A673 (cell line): ENCODE measurements at regions not wholly inside any gene's neighbourhood (a gene's known extent, or its start where the extent isn't known, plus 50 kb on each side); places are given as distances from the start of the nearest gene placed in this dataset.
"Not testable (repeated sequence)": the region's sequence is repeated elsewhere in the genome, so short reads cannot be mapped to it uniquely, and the experiment has no call there.

Experiments used
- BruUV-seq: library from RNA; stranded (reverse); fragments of 400-500 nt; replicated peaks from 2 replicates; lab custom pipeline; 2021; lab: Mats Ljungman, UMichigan
- CTCF ChIA-PET: fragments of 300-600 bp; sonication (Branson Sonifier 250); formaldehyde crosslinking; loops from one replicate; lab custom pipeline; 2022; ENCODE audit warnings: antibody characterized with exemption; lab: Charles Lee
- POLR2A ChIA-PET: fragments of 300-600 bp; sonication (Branson Sonifier 250); formaldehyde crosslinking; loops from one replicate; lab custom pipeline; 2022; ENCODE audit warnings: antibody characterized with exemption; ENCODE audit not compliant: low non-redundant PET; lab: Charles Lee
- DNase-seq: peaks from one replicate; pipeline ENCODE4 v3.0.0-alpha.2; 2015; ENCODE audit warnings: low spot score
- H3K27ac ChIP-seq: fragments of 200-600 bp; sonication (generic); 2 replicates; pipeline ENCODE4 v1.5.1; 2016; ENCODE audit warnings: mixed run types, low read depth, mild to moderate bottlenecking, mixed read lengths, antibody characterized with exemption, low read length; ENCODE audit not compliant: poor library complexity, severe bottlenecking
- H3K27me3 ChIP-seq: fragments of 200-600 bp; sonication (generic); replicated peaks from 2 replicates; pipeline ENCODE4 v1.6.1; 2017; ENCODE audit warnings: mixed run types, low read depth, mild to moderate bottlenecking, mixed read lengths, antibody characterized with exemption, low read length; ENCODE audit not compliant: insufficient read depth, poor library complexity
- H3K36me3 ChIP-seq: fragments of 200-600 bp; sonication (generic); 2 replicates; pipeline ENCODE4 v1.6.1; 2016; ENCODE audit warnings: mixed run types, mild to moderate bottlenecking, mixed read lengths, antibody characterized with exemption, low read length; ENCODE audit not compliant: insufficient read depth, poor library complexity, severe bottlenecking
- H3K4me1 ChIP-seq: fragments of 200-600 bp; sonication (generic); 2 replicates; pipeline ENCODE4 v1.6.1; 2017; ENCODE audit warnings: mixed run types, mild to moderate bottlenecking, mixed read lengths, antibody characterized with exemption, low read length; ENCODE audit not compliant: insufficient read depth, poor library complexity, severe bottlenecking
- H3K4me3 ChIP-seq: fragments of 200-600 bp; sonication (generic); 2 replicates; pipeline ENCODE4 v1.5.1; 2016; ENCODE audit warnings: low read depth, mixed run types, mild to moderate bottlenecking, mixed read lengths, low read length; ENCODE audit not compliant: poor library complexity, severe bottlenecking
- H3K9me3 ChIP-seq: fragments of 200-600 bp; sonication (generic); 2 replicates; pipeline ENCODE4 v1.6.1; 2016; ENCODE audit warnings: mixed run types, low read depth, mild to moderate bottlenecking, mixed read lengths, antibody characterized with exemption, low read length; ENCODE audit not compliant: poor library complexity, severe bottlenecking
- EZH2 ChIP-seq: fragments of 200-600 bp; sonication (generic); IDR thresholded peaks from 2 replicates; pipeline ENCODE4 v1.6.1; 2017; ENCODE audit warnings: borderline replicate concordance, low read depth, mild to moderate bottlenecking, mixed read lengths, antibody characterized with exemption, low read length; ENCODE audit not compliant: poor library complexity, severe bottlenecking
- intact Hi-C: fragments of 100-400 bp; cut with micrococcal nuclease; formaldehyde crosslinking; loops from one replicate; pipeline ENCODE4 v1.10.0; 2022; ENCODE audit not compliant: unreplicated experiment
- TF ChIP-seq, protein P1 (sequence below): fragments of 300-800, 200-600 bp; sonication (generic); conservative IDR thresholded peaks from 2 replicates; pipeline ENCODE4 v1.5.1; 2017; ENCODE audit warnings: low read depth, mild to moderate bottlenecking, antibody characterized with exemption, low read length, moderate library complexity, mixed read lengths

DNA sequence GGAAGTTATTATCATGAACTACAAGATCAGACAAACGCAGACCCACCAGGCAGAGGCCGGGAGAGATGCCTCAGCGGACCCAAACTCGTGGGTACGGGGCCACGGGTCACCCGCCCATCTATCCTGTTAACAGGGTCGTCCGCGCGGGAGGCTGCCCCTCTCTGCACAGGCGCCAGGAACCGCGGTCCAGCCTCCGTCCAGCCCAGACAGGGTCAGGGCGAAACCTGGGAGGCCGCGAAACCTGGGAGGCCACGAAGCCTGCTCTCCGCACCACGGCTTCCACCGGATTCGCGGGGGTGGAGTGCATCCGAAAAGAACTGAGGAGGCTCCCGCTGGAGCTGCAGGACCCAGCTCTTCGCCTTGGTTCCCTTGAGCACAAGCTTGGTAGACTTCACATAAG lies 1760.7 kb upstream of the DEFB115 start:
- CTCF ChIA-PET, H3K27ac ChIP-seq, intact Hi-C loops, H3K9me3 ChIP-seq, POLR2A ChIA-PET, BruUV-seq, H3K27me3 ChIP-seq, DNase-seq, H3K36me3 ChIP-seq, H3K4me1 ChIP-seq: not testable (repeated sequence)
- peak overlapping the region; percentile 50 for H3K4me3 ChIP-seq

DNA sequence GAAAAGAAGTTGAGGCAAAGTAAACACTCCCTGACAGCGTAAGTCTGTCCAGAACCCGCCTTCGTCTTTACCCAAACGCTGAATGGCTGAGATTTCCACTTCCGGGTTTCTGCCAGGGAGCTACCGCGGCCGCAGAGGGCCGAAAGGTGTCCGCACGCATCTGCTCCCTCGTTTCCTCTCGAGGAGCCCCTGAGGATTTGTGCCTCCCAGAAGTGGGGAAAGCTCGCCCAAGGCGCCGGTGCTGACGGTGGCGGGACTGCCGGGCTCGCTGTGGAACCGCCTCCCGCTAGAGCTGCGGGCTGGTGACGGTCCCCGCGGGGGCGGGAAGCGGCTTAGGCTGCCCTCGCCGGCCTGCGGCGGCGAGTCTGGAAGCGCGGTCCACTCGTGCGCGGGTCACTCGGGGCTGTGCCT lies 1760.2 kb upstream of the DEFB115 start:
- BruUV-seq = no TSS peak
- Histone ChIP-seq H3K4me1 (no peaks in the 10 kb centered on the region), H3K9me3 (peaks cover 4% of the 10 kb centered on the region), H3K4me3 (peak overlapping the region; percentile 50), H3K27ac (no peak overlapping the region), H3K36me3 (no peaks in the 10 kb centered on the region), H3K27me3 (no peaks in the 10 kb centered on the region)
- POLR2A ChIA-PET = interaction anchor here (0.6 kb wide), 1 partner anchor 879 kb away, joined by 5 read pairs; no protein-coding TSS in a partner anchor
- peak; percentile 67 for DNase-seq
- intact Hi-C loops = no loop called here
- CTCF ChIA-PET = no interaction called here
- TF ChIP-seq EZH2 = no peak
- TF ChIP-seq, protein P1, sequence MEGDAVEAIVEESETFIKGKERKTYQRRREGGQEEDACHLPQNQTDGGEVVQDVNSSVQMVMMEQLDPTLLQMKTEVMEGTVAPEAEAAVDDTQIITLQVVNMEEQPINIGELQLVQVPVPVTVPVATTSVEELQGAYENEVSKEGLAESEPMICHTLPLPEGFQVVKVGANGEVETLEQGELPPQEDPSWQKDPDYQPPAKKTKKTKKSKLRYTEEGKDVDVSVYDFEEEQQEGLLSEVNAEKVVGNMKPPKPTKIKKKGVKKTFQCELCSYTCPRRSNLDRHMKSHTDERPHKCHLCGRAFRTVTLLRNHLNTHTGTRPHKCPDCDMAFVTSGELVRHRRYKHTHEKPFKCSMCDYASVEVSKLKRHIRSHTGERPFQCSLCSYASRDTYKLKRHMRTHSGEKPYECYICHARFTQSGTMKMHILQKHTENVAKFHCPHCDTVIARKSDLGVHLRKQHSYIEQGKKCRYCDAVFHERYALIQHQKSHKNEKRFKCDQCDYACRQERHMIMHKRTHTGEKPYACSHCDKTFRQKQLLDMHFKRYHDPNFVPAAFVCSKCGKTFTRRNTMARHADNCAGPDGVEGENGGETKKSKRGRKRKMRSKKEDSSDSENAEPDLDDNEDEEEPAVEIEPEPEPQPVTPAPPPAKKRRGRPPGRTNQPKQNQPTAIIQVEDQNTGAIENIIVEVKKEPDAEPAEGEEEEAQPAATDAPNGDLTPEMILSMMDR = no peak

DNA sequence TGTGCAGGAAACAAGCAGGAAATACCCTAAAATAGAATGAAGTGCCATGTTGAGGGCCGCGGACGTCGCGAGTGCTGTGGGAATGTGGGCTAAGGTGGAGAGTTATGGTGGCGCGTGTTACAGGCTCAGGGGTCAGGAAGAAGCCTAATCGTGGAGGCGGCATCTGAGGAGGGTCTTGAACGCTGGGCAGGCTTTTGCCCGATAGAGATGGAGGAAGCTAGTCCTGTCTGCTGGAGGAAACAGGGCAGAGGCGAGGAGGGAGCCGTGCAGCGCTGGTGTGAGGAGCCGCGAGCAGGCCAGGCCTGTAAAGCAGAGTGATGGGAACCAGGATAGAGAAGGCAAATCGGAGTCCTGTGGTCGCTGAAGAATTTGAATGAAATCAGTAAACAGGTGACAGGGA lies 1759.8 kb upstream of the DEFB115 start:
- CTCF ChIA-PET, H3K27ac ChIP-seq: not testable (repeated sequence)

DNA sequence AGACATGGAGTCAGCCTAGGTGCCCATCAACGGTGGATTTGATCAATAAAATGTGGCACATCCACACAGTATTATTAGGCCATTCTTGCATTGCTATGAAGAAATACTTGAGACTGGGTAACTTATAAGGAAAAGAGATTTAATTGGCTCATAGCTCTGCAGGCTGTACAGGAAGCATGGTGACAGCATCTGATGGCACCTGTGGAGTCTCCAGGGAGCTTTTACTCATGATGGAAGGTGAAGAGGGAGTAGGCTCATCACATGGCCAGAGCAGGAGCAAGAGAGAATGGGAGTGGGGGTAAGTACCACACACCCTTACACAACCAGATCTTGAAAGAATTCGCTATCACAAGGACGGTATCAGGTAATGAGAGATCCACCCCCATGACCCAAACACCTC lies 1756.7 kb upstream of the DEFB115 start:
- H3K4me1 ChIP-seq, DNase-seq, H3K27ac ChIP-seq, H3K27me3 ChIP-seq, POLR2A ChIA-PET, BruUV-seq, H3K4me3 ChIP-seq, CTCF ChIA-PET, H3K9me3 ChIP-seq, intact Hi-C loops, H3K36me3 ChIP-seq: not testable (repeated sequence)

More for the DNA sequence above, 1759.8 kb upstream of the DEFB115 start:
- H3K4me1 ChIP-seq, H3K27me3 ChIP-seq, H3K36me3 ChIP-seq, BruUV-seq, H3K9me3 ChIP-seq, intact Hi-C loops, DNase-seq: not testable (repeated sequence)
- POLR2A ChIA-PET = interaction anchor here (0.6 kb wide), 1 partner anchor 879 kb away, joined by 5 read pairs; no protein-coding TSS in a partner anchor
- peak overlapping the region; percentile 50 for H3K4me3 ChIP-seq

DNA sequence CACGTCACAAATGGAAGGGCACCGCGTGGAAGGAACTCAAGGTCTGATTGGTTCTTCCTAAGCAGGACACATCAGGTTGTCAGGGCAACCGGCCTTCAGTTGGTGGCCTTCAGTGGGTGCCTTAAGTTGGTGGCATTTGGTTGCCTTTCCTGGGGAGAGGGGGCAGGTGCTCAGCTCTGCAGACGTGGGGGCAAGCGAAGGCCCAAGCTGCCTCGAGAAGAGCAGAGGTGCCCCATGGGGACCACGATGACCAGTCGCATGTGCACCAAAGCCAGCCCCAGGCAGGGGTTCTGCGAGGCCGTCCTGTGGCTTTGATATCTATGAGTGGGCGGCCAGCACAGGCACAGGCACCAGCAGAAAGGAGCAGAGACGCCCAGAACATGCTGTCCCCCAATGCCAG lies 1742.8 kb upstream of the DEFB115 start:
- CTCF ChIA-PET, intact Hi-C loops: not testable (repeated sequence)

DNA sequence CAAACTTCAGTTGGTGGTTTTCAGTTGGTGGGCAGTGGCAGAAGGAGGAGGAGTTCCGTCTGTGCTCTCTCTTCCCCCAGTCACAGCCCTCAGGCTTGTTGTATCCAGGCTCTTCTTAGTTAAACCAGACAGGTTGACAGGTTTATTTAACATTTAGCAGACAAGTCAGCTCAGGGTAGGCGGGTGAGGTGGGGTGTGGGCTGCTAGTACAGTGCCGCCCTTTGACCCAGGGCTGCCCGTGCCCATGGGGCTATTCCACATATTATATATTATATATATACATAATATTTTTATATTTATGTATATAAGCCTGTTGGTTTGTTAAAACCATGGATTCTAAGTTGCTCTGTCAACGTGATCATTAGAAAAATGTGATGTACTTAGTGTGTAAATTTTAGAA lies 1740.6 kb upstream of the DEFB115 start:
- H3K4me3 ChIP-seq, POLR2A ChIA-PET, H3K9me3 ChIP-seq, H3K27ac ChIP-seq, H3K36me3 ChIP-seq, intact Hi-C loops, H3K27me3 ChIP-seq, H3K4me1 ChIP-seq, CTCF ChIA-PET, BruUV-seq, DNase-seq: not testable (repeated sequence)

More for the DNA sequence above, 1742.8 kb upstream of the DEFB115 start:
- H3K27ac ChIP-seq, H3K4me1 ChIP-seq, H3K27me3 ChIP-seq, DNase-seq, BruUV-seq, H3K9me3 ChIP-seq, POLR2A ChIA-PET, H3K4me3 ChIP-seq, H3K36me3 ChIP-seq: not testable (repeated sequence)
